H1 (cell line): ENCODE measurements at regions not wholly inside any gene's neighbourhood (a gene's known extent, or its start where the extent isn't known, plus 50 kb on each side); places are given as distances from the start of the nearest gene placed in this dataset.

ENCODE experiments used
- CTCF ChIA-PET: fragments of 300-600 bp; sonication (Branson Sonifier 250); formaldehyde crosslinking; loops from one replicate; lab custom pipeline; 2021; ENCODE audit not compliant: partially characterized antibody; lab: Charles Lee
- POLR2A ChIA-PET: fragments of 300-600 bp; sonication (Branson Sonifier 250); formaldehyde crosslinking; loops from one replicate; lab custom pipeline; 2021; ENCODE audit warnings: inconsistent platforms; ENCODE audit not compliant: partially characterized antibody; lab: Charles Lee
- DNase-seq, 2 experiments: peaks; one replicate each; pipeline versions ENCODE4 v3.0.0 to v3.0.0-alpha.2; 2010 to 2022; ENCODE audit warnings: low spot score in 2 of 2, low read depth in 1 of 2, mixed read lengths in 1 of 2
- FAIRE-seq: peaks from 2 replicates; lab custom pipeline; 2011; peaks lifted over from hg19 to GRCh38; lab: Jason Lieb, UNC
- H2AFZ ChIP-seq: 2 replicates; pipeline ENCODE4 v1.8.1; 2012; ENCODE audit warnings: low read length, inconsistent platforms
- H2AK5ac ChIP-seq: 2 replicates; pipeline ENCODE4 v1.6.1; 2013; ENCODE audit warnings: low read depth, low read length
- H2BK120ac ChIP-seq: replicated peaks from 2 replicates; pipeline ENCODE3; 2013; ENCODE audit warnings: low read depth, low read length, inconsistent platforms
- H2BK12ac ChIP-seq: 2 replicates; pipeline ENCODE4 v1.6.1; 2013; ENCODE audit warnings: low read depth, low read length
- H2BK15ac ChIP-seq: 2 replicates; pipeline ENCODE4 v1.6.1; 2013; ENCODE audit warnings: low read length
- H2BK20ac ChIP-seq: 2 replicates; pipeline ENCODE4 v1.6.1; 2013; ENCODE audit warnings: low read length
- H2BK5ac ChIP-seq: 2 replicates; pipeline ENCODE4 v1.6.1; 2013; ENCODE audit warnings: low read depth, low read length
- H3K14ac ChIP-seq: 2 replicates; pipeline ENCODE4 v1.6.1; 2013; ENCODE audit warnings: inconsistent platforms; ENCODE audit not compliant: insufficient read length
- H3K18ac ChIP-seq: 2 replicates; pipeline ENCODE4 v1.6.1; 2013; ENCODE audit warnings: low read length; ENCODE audit errors: extremely low read depth
- H3K23ac ChIP-seq: 2 replicates; pipeline ENCODE4 v1.6.1; 2013; ENCODE audit warnings: inconsistent platforms; ENCODE audit not compliant: insufficient read length
- H3K23me2 ChIP-seq: 2 replicates; pipeline ENCODE4 v1.6.1; 2013; ENCODE audit warnings: low read depth, low read length
- H3K27ac ChIP-seq: 2 replicates; pipeline ENCODE4 v1.6.1; 2011; ENCODE audit warnings: low read depth, low read length, inconsistent platforms
- H3K27me3 ChIP-seq, 4 experiments: replicated peaks in 1 of 4; 1 replicate in 1 of 4; 2 replicates in 3 of 4; pipeline versions ENCODE4 v1.6.1 to v1.8.1; 2011 to 2013; ENCODE audit warnings: low read length in 3 of 4, mild to moderate bottlenecking in 3 of 4, inconsistent platforms in 2 of 4, mixed read lengths in 2 of 4, moderate library complexity in 1 of 4; ENCODE audit not compliant: control insufficient read depth in 3 of 4, insufficient read depth in 3 of 4; ENCODE audit errors: extremely low read depth in 1 of 4
- H3K36me3 ChIP-seq, 4 experiments: 2 replicates each; pipeline versions ENCODE4 v1.6.1 to v1.8.1; 2011 to 2013; ENCODE audit warnings: mild to moderate bottlenecking in 4 of 4, low read length in 3 of 4, moderate library complexity in 2 of 4, control low read depth in 1 of 4, inconsistent platforms in 1 of 4; ENCODE audit not compliant: insufficient read depth in 4 of 4, control insufficient read depth in 2 of 4
- H3K4ac ChIP-seq: replicated peaks from 2 replicates; pipeline ENCODE3; 2013; ENCODE audit warnings: low read length, low read depth, mixed read lengths, inconsistent platforms; ENCODE audit not compliant: insufficient read length
- H3K4me1 ChIP-seq, 4 experiments: replicated peaks in 1 of 4; 1 replicate in 1 of 4; 2 replicates in 3 of 4; pipeline versions ENCODE4 v1.6.1 to v1.8.1; 2011 to 2013; ENCODE audit warnings: low read length in 3 of 4, inconsistent platforms in 2 of 4, mixed read lengths in 1 of 4; ENCODE audit not compliant: insufficient read depth in 4 of 4, control insufficient read depth in 3 of 4
- H3K4me2 ChIP-seq, 2 experiments: 2 replicates each; pipeline versions ENCODE4 v1.6.1 to v1.8.1; 2011 to 2013; ENCODE audit warnings: low read depth in 2 of 2, low read length in 2 of 2, control low read depth in 1 of 2, inconsistent platforms in 1 of 2, mild to moderate bottlenecking in 1 of 2; ENCODE audit not compliant: insufficient read depth in 1 of 2
- H3K4me3 ChIP-seq, 4 experiments: fragments of 200-600, 300-600 bp in 1 of 4; sonication (generic), shearing (Covaris generic), sonication (Bioruptor Twin) in 1 of 4; 2 replicates each; pipeline versions ENCODE4 v1.5.1 to v1.8.1; 2011 to 2016; ENCODE audit warnings: low read length in 4 of 4, low read depth in 3 of 4, control low read depth in 2 of 4, inconsistent platforms in 2 of 4, mild to moderate bottlenecking in 2 of 4, mixed read lengths in 1 of 4, moderate library complexity in 1 of 4; ENCODE audit not compliant: insufficient read depth in 2 of 4; ENCODE audit errors: extremely low read depth in 1 of 4
- H3K56ac ChIP-seq: replicated peaks from 2 replicates; pipeline ENCODE3; 2013; ENCODE audit warnings: low read depth, mild to moderate bottlenecking, mixed read lengths, low read length, inconsistent platforms; ENCODE audit not compliant: insufficient read length
- H3K79me1 ChIP-seq: 2 replicates; pipeline ENCODE4 v1.6.1; 2013; ENCODE audit warnings: low read depth, low read length, control low read depth
- H3K79me2 ChIP-seq, 2 experiments: 2 replicates each; pipeline versions ENCODE4 v1.6.1 to v1.8.1; 2012 to 2013; ENCODE audit warnings: low read length in 2 of 2, mild to moderate bottlenecking in 2 of 2, inconsistent platforms in 1 of 2; ENCODE audit not compliant: insufficient read depth in 2 of 2, control insufficient read depth in 1 of 2
- H3K9ac ChIP-seq, 4 experiments: replicated peaks in 1 of 4; 1 replicate in 1 of 4; 2 replicates in 3 of 4; pipeline versions ENCODE4 v1.6.1 to v1.8.1; 2011 to 2013; ENCODE audit warnings: low read depth in 3 of 4, low read length in 3 of 4, control low read depth in 2 of 4, mild to moderate bottlenecking in 2 of 4, moderate library complexity in 2 of 4, inconsistent platforms in 1 of 4; ENCODE audit errors: extremely low read depth in 1 of 4
- H3K9me3 ChIP-seq, 2 experiments: 2 replicates each; pipeline versions ENCODE4 v1.6.1 to v1.8.1; 2012 to 2013; ENCODE audit warnings: mild to moderate bottlenecking in 2 of 2, moderate library complexity in 2 of 2, control low read depth in 1 of 2, inconsistent platforms in 1 of 2, low read depth in 1 of 2, low read length in 1 of 2, mixed read lengths in 1 of 2; ENCODE audit not compliant: insufficient read depth in 2 of 2
- H4K20me1 ChIP-seq, 2 experiments: replicated peaks in 1 of 2; 2 replicates each; pipeline versions ENCODE3 to v1.8.1; 2011 to 2013; ENCODE audit warnings: inconsistent platforms in 2 of 2, low read length in 2 of 2, mild to moderate bottlenecking in 1 of 2; ENCODE audit not compliant: insufficient read depth in 2 of 2, control insufficient read depth in 1 of 2
- H4K5ac ChIP-seq: 2 replicates; pipeline ENCODE4 v1.6.1; 2013; ENCODE audit warnings: low read length, low read depth, mixed read lengths, inconsistent platforms; ENCODE audit not compliant: insufficient read length
- H4K8ac ChIP-seq: 2 replicates; pipeline ENCODE4 v1.8.0; 2013; ENCODE audit warnings: mild to moderate bottlenecking, moderate library complexity, low read length, inconsistent platforms; ENCODE audit not compliant: insufficient read depth; ENCODE audit errors: extremely low read depth
- H4K91ac ChIP-seq: replicated peaks from 2 replicates; pipeline ENCODE3; 2013; ENCODE audit warnings: low read length, mixed read lengths, inconsistent platforms; ENCODE audit not compliant: insufficient read length
- BACH1 ChIP-seq: IDR thresholded peaks from 2 replicates; pipeline ENCODE4 v1.6.1; 2012; ENCODE audit warnings: low read length, improper control_type of control experiment
- CHD1 ChIP-seq: IDR thresholded peaks from 2 replicates; pipeline ENCODE4 v1.6.1; 2012; ENCODE audit warnings: low read depth, low read length, improper control_type of control experiment
- FOSL1 ChIP-seq: IDR thresholded peaks from 2 replicates; pipeline ENCODE4 v1.6.1; 2011; ENCODE audit warnings: mild to moderate bottlenecking, low read depth, low read length, moderate library complexity; ENCODE audit not compliant: insufficient read depth
- SP4 ChIP-seq: IDR thresholded peaks from 2 replicates; pipeline ENCODE4 v1.6.1; 2012; ENCODE audit warnings: low read length, inconsistent platforms
- TAF1 ChIP-seq: IDR thresholded peaks from 2 replicates; pipeline ENCODE4 v1.6.1; 2011; ENCODE audit warnings: mild to moderate bottlenecking, low read depth, low read length
- TAF7 ChIP-seq: optimal IDR thresholded peaks from 2 replicates; pipeline ENCODE3; 2011; ENCODE audit warnings: low read depth, mild to moderate bottlenecking, inconsistent platforms, low read length, moderate library complexity, borderline replicate concordance
- TCF12 ChIP-seq: IDR thresholded peaks from 2 replicates; pipeline ENCODE4 v1.6.1; 2011; ENCODE audit warnings: low read depth, mild to moderate bottlenecking, low read length
- YY1 ChIP-seq: IDR thresholded peaks from 2 replicates; pipeline ENCODE4 v1.6.1; 2011; ENCODE audit warnings: low read depth, mild to moderate bottlenecking, low read length
- ZNF274 ChIP-seq: IDR thresholded peaks from 2 replicates; pipeline ENCODE4 v1.7.0; 2012; ENCODE audit warnings: low read length, borderline replicate concordance; ENCODE audit errors: extremely low read depth
- WGBS, 2 experiments: shearing (Covaris generic) in 1 of 2; methylation state at CpG; one replicate each; pipeline versions ENCODE4 v1.1.6 to v1.1.7; 2013 to 2015; ENCODE audit warnings: low lambda C conversion rate in 2 of 2, mixed read lengths in 2 of 2, inconsistent platforms in 1 of 2, low coverage in 1 of 2, missing lambda C conversion rate in 1 of 2; ENCODE audit not compliant: insufficient replicate concordance in 2 of 2, insufficient coverage in 1 of 2, insufficient read length in 1 of 2; ENCODE audit errors: extremely low coverage in 1 of 2, missing lambda C conversion rate in 1 of 2; 5-methylcytosine and 5-hydroxymethylcytosine counted together
- TF ChIP-seq, protein P1 (sequence below): IDR thresholded peaks from 2 replicates; pipeline ENCODE4 v1.6.1; 2011; ENCODE audit warnings: low read length, improper control_type of control experiment
- TF ChIP-seq, protein P2 (sequence below): IDR thresholded peaks from 2 replicates; pipeline ENCODE4 v1.6.1; 2011; ENCODE audit warnings: low read depth, mild to moderate bottlenecking, low read length; ENCODE audit not compliant: insufficient read depth
- TF ChIP-seq, protein P3 (sequence below): IDR thresholded peaks from 2 replicates; pipeline ENCODE4 v1.6.1; 2012; ENCODE audit warnings: inconsistent platforms

DNA sequence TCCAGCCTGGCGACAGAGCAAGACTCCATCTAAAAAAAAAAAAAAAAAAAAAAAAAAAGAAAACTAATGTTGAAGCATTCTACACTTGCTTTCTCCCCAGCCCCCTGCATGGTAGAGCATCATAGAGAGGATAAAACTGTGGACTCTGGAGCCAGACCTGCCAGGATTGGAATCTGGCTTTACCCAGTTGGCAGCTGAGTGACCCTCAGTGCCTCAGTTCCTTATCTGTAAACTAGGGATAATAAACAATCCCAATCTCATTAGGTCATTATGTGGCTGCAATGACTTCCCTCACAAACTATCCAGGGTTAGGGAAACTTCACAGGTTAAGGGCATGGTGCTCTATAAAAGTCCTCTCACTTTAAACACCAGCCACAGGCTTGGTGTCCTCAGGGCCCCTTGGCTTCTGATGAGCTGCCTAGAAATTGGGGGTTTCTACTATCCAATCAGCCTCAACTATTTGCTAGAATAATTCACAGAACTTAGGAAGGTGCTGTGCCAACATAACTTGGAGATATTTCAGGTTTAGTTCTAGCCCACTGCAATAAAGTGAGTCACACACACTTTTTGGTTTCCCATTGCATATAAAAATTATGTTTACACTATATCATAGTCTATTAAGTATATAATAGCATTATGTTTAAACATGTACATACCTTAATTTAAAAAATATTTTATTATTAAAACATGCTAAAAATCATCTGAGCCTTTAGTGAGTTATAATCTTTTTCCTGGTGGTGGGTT, 180.5 kb upstream of the B3GALT2 start:
- Histone ChIP-seq H4K5ac (no peak overlapping the region), H2BK12ac (no peak overlapping the region), H2BK15ac (no peak overlapping the region), H3K36me3 (no peaks in the 10 kb centered on the region), H3K4me3 (no peak overlapping the region), H3K79me1 (no peaks in the 10 kb centered on the region), H3K14ac (no peak overlapping the region), H3K56ac (no peak overlapping the region), H4K20me1 (no peaks in the 10 kb centered on the region), H2AFZ (no peak overlapping the region), H3K4me2 (no peak overlapping the region), H2BK120ac (no peak overlapping the region), H3K79me2 (no peaks in the 10 kb centered on the region), H3K27ac (no peak overlapping the region), H3K23me2 (no peaks in the 10 kb centered on the region), H3K23ac (no peak overlapping the region), H3K9ac (no peak overlapping the region), H4K8ac (no peak overlapping the region), H4K91ac (no peak overlapping the region), H2BK5ac (no peak overlapping the region), H2BK20ac (no peak overlapping the region), H3K18ac (no peak overlapping the region), H3K9me3 (no peaks in the 10 kb centered on the region), H3K27me3 (no peaks in the 10 kb centered on the region), H3K4me1 (no peaks in the 10 kb centered on the region), H2AK5ac (no peak overlapping the region), H3K4ac (no peak overlapping the region)
- WGBS, 2 experiments = no CpG with 5 or more reads among the region's 1 CpG
- FAIRE-seq (no peak), DNase-seq (no peak)
- CTCF ChIA-PET = no interaction called here
- POLR2A ChIA-PET = no interaction called here
- TF ChIP-seq ZNF274 (no peak), BACH1 (no peak), TAF1 (no peak), FOSL1 (no peak), YY1 (no peak), SP4 (no peak), CHD1 (no peak), TAF7 (no peak), TCF12 (no peak)
- TF ChIP-seq, protein P1, sequence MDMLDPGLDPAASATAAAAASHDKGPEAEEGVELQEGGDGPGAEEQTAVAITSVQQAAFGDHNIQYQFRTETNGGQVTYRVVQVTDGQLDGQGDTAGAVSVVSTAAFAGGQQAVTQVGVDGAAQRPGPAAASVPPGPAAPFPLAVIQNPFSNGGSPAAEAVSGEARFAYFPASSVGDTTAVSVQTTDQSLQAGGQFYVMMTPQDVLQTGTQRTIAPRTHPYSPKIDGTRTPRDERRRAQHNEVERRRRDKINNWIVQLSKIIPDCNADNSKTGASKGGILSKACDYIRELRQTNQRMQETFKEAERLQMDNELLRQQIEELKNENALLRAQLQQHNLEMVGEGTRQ = no peak
- TF ChIP-seq, protein P2, sequence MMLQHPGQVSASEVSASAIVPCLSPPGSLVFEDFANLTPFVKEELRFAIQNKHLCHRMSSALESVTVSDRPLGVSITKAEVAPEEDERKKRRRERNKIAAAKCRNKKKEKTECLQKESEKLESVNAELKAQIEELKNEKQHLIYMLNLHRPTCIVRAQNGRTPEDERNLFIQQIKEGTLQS = no peak
- TF ChIP-seq, protein P3, sequence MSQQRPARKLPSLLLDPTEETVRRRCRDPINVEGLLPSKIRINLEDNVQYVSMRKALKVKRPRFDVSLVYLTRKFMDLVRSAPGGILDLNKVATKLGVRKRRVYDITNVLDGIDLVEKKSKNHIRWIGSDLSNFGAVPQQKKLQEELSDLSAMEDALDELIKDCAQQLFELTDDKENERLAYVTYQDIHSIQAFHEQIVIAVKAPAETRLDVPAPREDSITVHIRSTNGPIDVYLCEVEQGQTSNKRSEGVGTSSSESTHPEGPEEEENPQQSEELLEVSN = no peak
